IMR-90 (cell line): ENCODE measurements at regions not wholly inside any gene's neighbourhood (a gene's known extent, or its start where the extent isn't known, plus 50 kb on each side); places are given as distances from the start of the nearest gene placed in this dataset.
A peak's percentile ranks its signal among the peaks of the same experiment; 100 is the strongest.

ENCODE experiments used
- ATAC-seq: fragments of 200-7000 bp; cut with Tn5 transposase; 2 replicates; pipeline ENCODE4 v1.9.1; 2020; ENCODE audit warnings: low read depth, mild to moderate bottlenecking, moderate library complexity
- BruUV-seq: library from RNA; stranded (reverse); fragments of 400-500 nt; replicated peaks from 2 replicates; lab custom pipeline; 2021; lab: Mats Ljungman, UMichigan
- CTCF ChIA-PET: fragments of 300-600 bp; formaldehyde crosslinking; extraction: SDS; loops from one replicate; lab custom pipeline; 2021; ENCODE audit warnings: antibody characterized with exemption; lab: Yijun Ruan, JAX
- POLR2A ChIA-PET: fragments of 300-600 bp; sonication (Branson Sonifier 250); formaldehyde crosslinking; loops from one replicate; lab custom pipeline; 2022; ENCODE audit warnings: antibody characterized with exemption; ENCODE audit not compliant: unreplicated experiment; lab: Charles Lee
- DNase-seq: peaks from one replicate; pipeline ENCODE4 v3.0.0; 2013
- H2AFZ ChIP-seq: replicated peaks from 2 replicates; pipeline ENCODE3; 2013; ENCODE audit warnings: low read length, mild to moderate bottlenecking; ENCODE audit not compliant: poor library complexity
- H2AK5ac ChIP-seq: 2 replicates; pipeline ENCODE4 v1.6.1; 2013; ENCODE audit warnings: low read depth, low read length, inconsistent platforms
- H2AK9ac ChIP-seq: replicated peaks from 2 replicates; pipeline ENCODE3; 2013; ENCODE audit warnings: mild to moderate bottlenecking, low read depth, low read length, moderate library complexity; ENCODE audit not compliant: poor library complexity
- H2BK120ac ChIP-seq: 2 replicates; pipeline ENCODE4 v1.6.1; 2013; ENCODE audit warnings: low read depth, low read length, inconsistent platforms
- H2BK15ac ChIP-seq: 3 replicates; pipeline ENCODE4 v1.6.1; 2013; ENCODE audit warnings: low read depth, low read length, inconsistent platforms
- H2BK20ac ChIP-seq: 2 replicates; pipeline ENCODE4 v1.6.1; 2013; ENCODE audit warnings: low read depth, mild to moderate bottlenecking, inconsistent platforms, low read length, moderate library complexity
- H2BK5ac ChIP-seq: 2 replicates; pipeline ENCODE4 v1.6.1; 2013; ENCODE audit warnings: mild to moderate bottlenecking, low read depth, low read length, inconsistent platforms; ENCODE audit not compliant: poor library complexity, severe bottlenecking
- H3K14ac ChIP-seq: replicated peaks from 2 replicates; pipeline ENCODE4 v1.6.1; 2013; ENCODE audit warnings: low read depth, low read length, inconsistent platforms
- H3K18ac ChIP-seq: 2 replicates; pipeline ENCODE4 v1.6.1; 2013; ENCODE audit warnings: low read depth, low read length, control low read depth
- H3K23ac ChIP-seq: 2 replicates; pipeline ENCODE4 v1.6.1; 2013; ENCODE audit warnings: low read depth, low read length, inconsistent platforms
- H3K27ac ChIP-seq: 2 replicates; pipeline ENCODE4 v1.5.1; 2013; ENCODE audit warnings: mild to moderate bottlenecking, control low read depth, low read length; ENCODE audit not compliant: insufficient read depth
- H3K27me3 ChIP-seq: 2 replicates; pipeline ENCODE4 v1.6.1; 2013; ENCODE audit warnings: low read length; ENCODE audit not compliant: control insufficient read depth, insufficient read depth
- H3K36me3 ChIP-seq: 2 replicates; pipeline ENCODE4 v1.6.1; 2013; ENCODE audit warnings: low read length, mixed read lengths; ENCODE audit not compliant: control insufficient read depth, insufficient read depth
- H3K4ac ChIP-seq: 2 replicates; pipeline ENCODE4 v1.6.1; 2013; ENCODE audit warnings: low read depth, low read length, inconsistent platforms
- H3K4me1 ChIP-seq: 2 replicates; pipeline ENCODE4 v1.6.1; 2013; ENCODE audit warnings: low read length, mixed read lengths; ENCODE audit not compliant: control insufficient read depth, insufficient read depth
- H3K4me2 ChIP-seq: 2 replicates; pipeline ENCODE4 v1.6.1; 2013; ENCODE audit warnings: low read depth, mild to moderate bottlenecking, control low read depth, low read length, moderate library complexity
- H3K4me3 ChIP-seq: 2 replicates; pipeline ENCODE4 v1.5.1; 2013; ENCODE audit warnings: low read depth, mild to moderate bottlenecking, control low read depth, low read length, moderate library complexity; ENCODE audit not compliant: insufficient read depth
- H3K56ac ChIP-seq: 2 replicates; pipeline ENCODE4 v1.6.1; 2013; ENCODE audit warnings: low read length, inconsistent platforms; ENCODE audit not compliant: insufficient read depth; ENCODE audit errors: extremely low read depth
- H3K79me1 ChIP-seq, 2 experiments: 2 replicates each; pipeline ENCODE4 v1.6.1; 2013; ENCODE audit warnings: low read length in 2 of 2, inconsistent platforms in 1 of 2, low read depth in 1 of 2
- H3K9ac ChIP-seq: 2 replicates; pipeline ENCODE4 v1.6.1; 2013; ENCODE audit warnings: low read depth, low read length, control low read depth
- H3K9me1 ChIP-seq: 2 replicates; pipeline ENCODE4 v1.6.1; 2013; ENCODE audit warnings: low read length, inconsistent platforms; ENCODE audit not compliant: insufficient read depth
- H3K9me3 ChIP-seq: 2 replicates; pipeline ENCODE4 v1.6.1; 2013; ENCODE audit warnings: low read length; ENCODE audit not compliant: control insufficient read depth, insufficient read depth
- H4K20me1 ChIP-seq: 2 replicates; pipeline ENCODE4 v1.6.1; 2013; ENCODE audit warnings: low read length, inconsistent platforms; ENCODE audit not compliant: insufficient read depth
- H4K5ac ChIP-seq: 2 replicates; pipeline ENCODE4 v1.6.1; 2013; ENCODE audit warnings: mild to moderate bottlenecking, low read depth, low read length, control low read depth
- H4K8ac ChIP-seq, 2 experiments: 2 replicates each; pipeline ENCODE4 v1.6.1; 2013; ENCODE audit warnings: low read depth in 2 of 2, low read length in 2 of 2, control low read depth in 1 of 2, inconsistent platforms in 1 of 2
- H4K91ac ChIP-seq: 2 replicates; pipeline ENCODE4 v1.6.1; 2013; ENCODE audit warnings: low read depth, low read length, inconsistent platforms; ENCODE audit not compliant: insufficient read depth
- BHLHE40 ChIP-seq: fragments of 150-350 bp; IDR thresholded peaks from 2 replicates; pipeline ENCODE4 v1.6.1; 2016; ENCODE audit warnings: mild to moderate bottlenecking, low read depth, low read length
- CEBPB ChIP-seq: IDR thresholded peaks from 2 replicates; pipeline ENCODE4 v1.6.1; 2012; ENCODE audit warnings: low read depth, low read length, improper control_type of control experiment
- POLR2A ChIP-seq: IDR thresholded peaks from 2 replicates; pipeline ENCODE4 v1.6.1; 2012; ENCODE audit warnings: mild to moderate bottlenecking, low read depth, low read length
- WGBS, 2 experiments: methylation state at CpG; one replicate each; pipeline versions ENCODE4 v1.1.5 to v1.1.7; 2013; ENCODE audit warnings: missing lambda C conversion rate in 2 of 2; ENCODE audit not compliant: insufficient read length in 1 of 2; ENCODE audit errors: extremely low coverage in 2 of 2; 5-methylcytosine and 5-hydroxymethylcytosine counted together
- dilution Hi-C: fragments of 300-500 bp; cut with HindIII; formaldehyde crosslinking; loops from one replicate; pipeline ENCODE4 v1.14.3; 2018; ENCODE audit warnings: low sequenced_read_pairs; ENCODE audit not compliant: unreplicated experiment
- in situ Hi-C: fragments of 300-500 bp; cut with MboI; formaldehyde crosslinking; loops from 3 replicates; pipeline ENCODE4 v1.14.3; 2019; ENCODE audit warnings: low sequenced_read_pairs, inconsistent platforms, mixed read lengths
- intact Hi-C: fragments of 100-400 bp; cut with micrococcal nuclease; formaldehyde crosslinking; loops from 2 replicates; pipeline ENCODE4 v1.10.0; 2022
- TF ChIP-seq, protein P1 (sequence below): fragments of 150-350 bp; IDR thresholded peaks from 2 replicates; pipeline ENCODE4 v1.6.1; 2017; ENCODE audit warnings: mild to moderate bottlenecking, antibody characterized with exemption, low read length, low read depth

DNA sequence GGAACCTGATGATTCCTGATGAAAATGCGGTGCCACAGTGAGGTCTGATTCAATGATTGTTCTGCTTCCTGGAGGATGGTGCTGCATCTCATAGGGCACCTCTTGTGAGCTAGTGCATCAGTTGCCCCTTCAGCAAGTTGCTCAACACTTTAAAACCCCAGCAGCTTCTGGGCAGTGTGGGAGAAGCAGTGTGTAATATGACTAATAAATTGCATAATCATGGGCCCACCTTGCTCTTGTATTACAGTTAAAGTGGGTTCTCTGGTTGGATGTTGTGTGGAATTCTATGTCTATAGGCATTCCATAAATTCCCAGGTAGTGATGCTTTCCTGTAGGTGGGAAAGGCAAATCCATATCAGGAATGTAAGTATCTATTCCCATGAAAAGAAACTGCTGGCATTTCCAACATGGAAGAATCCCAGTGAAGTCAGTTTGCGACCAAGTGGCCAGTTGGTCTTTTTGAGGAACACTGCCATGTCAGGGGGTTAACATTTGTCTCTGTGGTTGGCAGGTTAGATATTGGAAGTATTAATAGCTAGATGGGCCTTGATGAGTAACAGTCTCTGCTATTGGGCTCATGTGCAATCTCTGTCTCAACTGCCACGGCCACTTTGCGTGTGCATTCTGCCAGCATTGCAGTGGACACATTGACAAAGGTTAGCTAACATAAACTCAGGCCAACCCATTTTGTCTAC lies 121.1 kb upstream of the OTUD4 start:
- no peak overlapping the region for H3K27ac ChIP-seq
- H3K4ac ChIP-seq: no peak overlapping the region
- no peak overlapping the region for H2AK9ac ChIP-seq
- no peaks in the 10 kb centered on the region for H3K79me1 ChIP-seq
- no peak overlapping the region for H3K9ac ChIP-seq
- H3K9me3 ChIP-seq: no peaks in the 10 kb centered on the region
- ChIA-PET POLR2A (no interaction called here), CTCF (no interaction called here)
- H3K36me3 ChIP-seq: no peaks in the 10 kb centered on the region
- no peaks in the 10 kb centered on the region for H4K20me1 ChIP-seq
- no peak overlapping the region for H2BK15ac ChIP-seq
- no peak overlapping the region for H2BK20ac ChIP-seq
- TF ChIP-seq CEBPB (peak; percentile 71), POLR2A (no peak), BHLHE40 (no peak)
- TF ChIP-seq, protein P1, sequence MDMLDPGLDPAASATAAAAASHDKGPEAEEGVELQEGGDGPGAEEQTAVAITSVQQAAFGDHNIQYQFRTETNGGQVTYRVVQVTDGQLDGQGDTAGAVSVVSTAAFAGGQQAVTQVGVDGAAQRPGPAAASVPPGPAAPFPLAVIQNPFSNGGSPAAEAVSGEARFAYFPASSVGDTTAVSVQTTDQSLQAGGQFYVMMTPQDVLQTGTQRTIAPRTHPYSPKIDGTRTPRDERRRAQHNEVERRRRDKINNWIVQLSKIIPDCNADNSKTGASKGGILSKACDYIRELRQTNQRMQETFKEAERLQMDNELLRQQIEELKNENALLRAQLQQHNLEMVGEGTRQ: no peak
- no peak overlapping the region for H3K4me3 ChIP-seq
- 95% methylated on average over 2 of the region's 4 CpGs; no CpG with 5 or more reads in 1 of the 2 experiments for WGBS, 2 experiments
- H3K27me3 ChIP-seq: no peaks in the 10 kb centered on the region
- no peak overlapping the region for H4K5ac ChIP-seq
- dilution Hi-C loops: no loop called here
- in situ Hi-C loops: no loop called here
- H4K91ac ChIP-seq: no peak overlapping the region
- H3K23ac ChIP-seq: no peak overlapping the region
- H2BK5ac ChIP-seq: no peak overlapping the region
- no peak overlapping the region for H2AK5ac ChIP-seq
- no peak overlapping the region for H3K14ac ChIP-seq
- no TSS peak for BruUV-seq
- no peak overlapping the region for H3K4me2 ChIP-seq
- no peaks in the 10 kb centered on the region for H3K9me1 ChIP-seq
- H3K18ac ChIP-seq: no peak overlapping the region
- H4K8ac ChIP-seq: no peak overlapping the region
- DNase-seq: no peak
- ATAC-seq: no peak
- intact Hi-C loops: no loop called here
- no peaks in the 10 kb centered on the region for H3K4me1 ChIP-seq
- H2BK120ac ChIP-seq: no peak overlapping the region
- no peak overlapping the region for H3K56ac ChIP-seq
- H2AFZ ChIP-seq: no peak overlapping the region
